HEK293 (cell line): ENCODE measurements at regions not wholly inside any gene's neighbourhood (a gene's known extent, or its start where the extent isn't known, plus 50 kb on each side); places are given as distances from the start of the nearest gene placed in this dataset.

Experiments used
- CTCF ChIA-PET: fragments of 350-600 bp; formaldehyde crosslinking; extraction: SDS; loops from one replicate; lab custom pipeline; 2021; ENCODE audit warnings: antibody characterized with exemption; lab: Yijun Ruan, JAX
- POLR2A ChIA-PET: fragments of 300-600 bp; formaldehyde crosslinking; extraction: SDS; loops from one replicate; lab custom pipeline; 2020; ENCODE audit warnings: antibody characterized with exemption, inconsistent platforms; lab: Yijun Ruan, JAX
- H3K27ac ChIP-seq: fragments of 200-500 bp; sonication (Bioruptor generic); 2 replicates; pipeline ENCODE4 v1.5.1; 2014; ENCODE audit warnings: low read depth, low read length, control low read depth, inconsistent platforms; ENCODE audit errors: extremely low read depth
- H3K36me3 ChIP-seq, 2 experiments: fragments of 200-500 bp in 1 of 2; sonication (Bioruptor generic) in 1 of 2; 1 replicate in 1 of 2; 2 replicates in 1 of 2; pipeline ENCODE4 v1.5.1; 2014 to 2017; ENCODE audit warnings: inconsistent platforms in 2 of 2, low read length in 2 of 2; ENCODE audit not compliant: control insufficient read depth in 2 of 2, insufficient read depth in 1 of 2
- H3K4me1 ChIP-seq: fragments of 200-500 bp; sonication (Bioruptor generic); 2 replicates; pipeline ENCODE4 v1.5.1; 2014; ENCODE audit warnings: mild to moderate bottlenecking, low read length, inconsistent platforms; ENCODE audit not compliant: control insufficient read depth, insufficient read depth
- H3K4me3 ChIP-seq: 2 replicates; pipeline ENCODE4 v1.5.1; 2011; ENCODE audit warnings: low read depth, mild to moderate bottlenecking, control low read depth, low read length, moderate library complexity
- H3K9me3 ChIP-seq: fragments of 200-500 bp; sonication (Bioruptor generic); 2 replicates; pipeline ENCODE4 v1.5.1; 2014; ENCODE audit warnings: low read depth, low read length, inconsistent platforms; ENCODE audit not compliant: control insufficient read depth, insufficient read depth
- GLI2 ChIP-seq: fragments of 450-650 bp; formaldehyde crosslinking; IDR thresholded peaks from 2 replicates; pipeline ENCODE4; 2017; ENCODE audit warnings: missing biosample characterization, missing genetic modification characterization, low read depth, borderline replicate concordance
- HOXA7 ChIP-seq: sonication (generic); formaldehyde crosslinking; IDR thresholded peaks from 2 replicates; pipeline ENCODE4 v1.8.1; 2022; ENCODE audit warnings: missing genetic modification reagents, borderline replicate concordance
- OSR2 ChIP-seq: fragments of 450-650 bp; formaldehyde crosslinking; IDR thresholded peaks from 2 replicates; pipeline ENCODE4 v1.5.1; 2016; ENCODE audit warnings: missing biosample characterization, missing genetic modification characterization
- SCRT2 ChIP-seq: fragments of 450-650 bp; formaldehyde crosslinking; IDR thresholded peaks from 2 replicates; pipeline ENCODE4 v1.5.1; 2016; ENCODE audit warnings: missing biosample characterization, missing genetic modification characterization
- SP3 ChIP-seq: fragments of 450-650 bp; formaldehyde crosslinking; IDR thresholded peaks from 2 replicates; pipeline ENCODE4 v1.5.1; 2016; ENCODE audit warnings: missing biosample characterization, missing genetic modification characterization
- ZBTB48 ChIP-seq: fragments of 450-650 bp; formaldehyde crosslinking; IDR thresholded peaks from 2 replicates; pipeline ENCODE4 v1.5.1; 2016; ENCODE audit warnings: missing biosample characterization, missing genetic modification characterization
- ZNF146 ChIP-seq: fragments of 450-650 bp; formaldehyde crosslinking; IDR thresholded peaks from 2 replicates; pipeline ENCODE4 v1.5.1; 2016; ENCODE audit warnings: missing biosample characterization, missing genetic modification characterization
- ZNF157 ChIP-seq: fragments of 450-650 bp; formaldehyde crosslinking; IDR thresholded peaks from 2 replicates; pipeline ENCODE4 v1.5.1; 2016; ENCODE audit warnings: missing biosample characterization, missing genetic modification characterization
- ZNF184 ChIP-seq: fragments of 450-650 bp; IDR thresholded peaks from 2 replicates; pipeline ENCODE4 v1.5.1; 2018; ENCODE audit warnings: missing biosample characterization, mild to moderate bottlenecking, missing genetic modification characterization
- ZNF473 ChIP-seq: fragments of 450-650 bp; formaldehyde crosslinking; IDR thresholded peaks from 2 replicates; pipeline ENCODE4 v1.5.1; 2017; ENCODE audit warnings: missing biosample characterization, missing genetic modification characterization
- ZNF529 ChIP-seq: fragments of 450-650 bp; formaldehyde crosslinking; IDR thresholded peaks from 2 replicates; pipeline ENCODE4 v1.5.1; 2017; ENCODE audit warnings: missing genetic modification characterization, missing biosample characterization; ENCODE audit not compliant: insufficient replicate concordance
- ZNF549 ChIP-seq: fragments of 450-650 bp; IDR thresholded peaks from 2 replicates; pipeline ENCODE4 v1.5.1; 2018; ENCODE audit warnings: missing biosample characterization, missing genetic modification characterization, mild to moderate bottlenecking, inconsistent platforms, moderate library complexity
- ZNF558 ChIP-seq: fragments of 450-650 bp; formaldehyde crosslinking; IDR thresholded peaks from 2 replicates; pipeline ENCODE4 v1.5.1; 2016; ENCODE audit warnings: missing biosample characterization, missing genetic modification characterization
- ZNF560 ChIP-seq: fragments of 450-650 bp; formaldehyde crosslinking; IDR thresholded peaks from 2 replicates; pipeline ENCODE4 v1.5.1; 2017; ENCODE audit warnings: missing biosample characterization, missing genetic modification characterization, borderline replicate concordance
- ZNF561 ChIP-seq: fragments of 450-650 bp; IDR thresholded peaks from 2 replicates; pipeline ENCODE4 v1.5.1; 2018; ENCODE audit warnings: missing biosample characterization, missing genetic modification characterization, borderline replicate concordance
- ZNF600 ChIP-seq: fragments of 450-650 bp; formaldehyde crosslinking; IDR thresholded peaks from 2 replicates; pipeline ENCODE4 v1.5.1; 2016; ENCODE audit warnings: missing biosample characterization, missing genetic modification characterization
- ZNF610 ChIP-seq: fragments of 450-650 bp; formaldehyde crosslinking; IDR thresholded peaks from 2 replicates; pipeline ENCODE4 v1.5.1; 2016; ENCODE audit warnings: missing biosample characterization, missing genetic modification characterization, borderline replicate concordance
- ZNF658 ChIP-seq: fragments of 450-650 bp; formaldehyde crosslinking; IDR thresholded peaks from 2 replicates; pipeline ENCODE4; 2016; ENCODE audit warnings: missing biosample characterization, missing genetic modification characterization
- ZNF791 ChIP-seq: fragments of 450-650 bp; formaldehyde crosslinking; IDR thresholded peaks from 2 replicates; pipeline ENCODE4 v1.5.1; 2016; ENCODE audit warnings: missing biosample characterization, missing genetic modification characterization
- ZNF792 ChIP-seq: fragments of 450-650 bp; formaldehyde crosslinking; IDR thresholded peaks from 2 replicates; pipeline ENCODE4 v1.5.1; 2016; ENCODE audit warnings: missing biosample characterization, missing genetic modification characterization
- ZNF843 ChIP-seq: fragments of 450-650 bp; formaldehyde crosslinking; IDR thresholded peaks from 2 replicates; pipeline ENCODE4 v1.5.1; 2016; ENCODE audit warnings: missing biosample characterization, missing genetic modification characterization
- ZSCAN30 ChIP-seq: fragments of 450-650 bp; IDR thresholded peaks from 2 replicates; pipeline ENCODE4 v1.5.1; 2018; ENCODE audit warnings: missing biosample characterization, mild to moderate bottlenecking, missing genetic modification characterization, moderate library complexity
- TF ChIP-seq, protein P1 (sequence below): fragments of 450-650 bp; IDR thresholded peaks from 2 replicates; pipeline ENCODE4 v1.5.1; 2018; ENCODE audit warnings: missing biosample characterization, mild to moderate bottlenecking, missing genetic modification characterization
- TF ChIP-seq, protein P2 (sequence below): fragments of 450-650 bp; formaldehyde crosslinking; IDR thresholded peaks from 2 replicates; pipeline ENCODE4 v1.5.1; 2017; ENCODE audit warnings: missing biosample characterization, missing genetic modification characterization
- TF ChIP-seq, protein P3 (sequence below): fragments of 450-650 bp; formaldehyde crosslinking; IDR thresholded peaks from 2 replicates; pipeline ENCODE4 v1.5.1; 2016; ENCODE audit warnings: missing biosample characterization, missing genetic modification characterization
- TF ChIP-seq, protein P4 (sequence below): fragments of 450-650 bp; formaldehyde crosslinking; IDR thresholded peaks from 2 replicates; pipeline ENCODE4 v1.5.1; 2016; ENCODE audit warnings: missing biosample characterization, missing genetic modification characterization
- TF ChIP-seq, protein P5 (sequence below): fragments of 450-650 bp; formaldehyde crosslinking; IDR thresholded peaks from 2 replicates; pipeline ENCODE4 v1.5.1; 2016; ENCODE audit warnings: missing biosample characterization, missing genetic modification characterization

DNA sequence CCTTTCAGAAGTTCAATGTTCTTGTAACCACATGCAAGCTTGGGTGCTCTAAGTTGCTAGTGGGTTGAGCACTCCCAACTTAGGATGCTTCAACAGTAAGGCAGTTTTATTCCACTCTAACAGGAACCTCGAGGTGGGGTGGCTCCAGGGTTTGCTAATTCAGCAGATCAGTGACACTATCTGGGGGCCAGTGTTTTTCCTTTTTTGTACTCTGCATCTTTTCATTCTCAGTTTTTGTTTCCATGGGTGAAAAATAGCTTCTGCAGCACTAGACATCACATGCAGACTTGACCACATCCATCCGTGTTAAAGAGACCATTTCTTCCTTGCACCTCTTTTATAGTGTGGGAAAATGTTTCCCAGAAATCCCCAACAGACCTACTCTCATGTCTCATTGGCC, 497.6 kb downstream of the STIM2 start (continued):
- no peak for TF ChIP-seq ZNF146 (tag by site-specific recombination)
- no peak for TF ChIP-seq ZNF558 (tag by site-specific recombination)
- no peak for TF ChIP-seq ZNF473 (tag by site-specific recombination)
- TF ChIP-seq GLI2 (tag by site-specific recombination), result no peak
- no peak for TF ChIP-seq SCRT2 (tag by site-specific recombination)
- TF ChIP-seq OSR2 (tag by site-specific recombination), result no peak

DNA sequence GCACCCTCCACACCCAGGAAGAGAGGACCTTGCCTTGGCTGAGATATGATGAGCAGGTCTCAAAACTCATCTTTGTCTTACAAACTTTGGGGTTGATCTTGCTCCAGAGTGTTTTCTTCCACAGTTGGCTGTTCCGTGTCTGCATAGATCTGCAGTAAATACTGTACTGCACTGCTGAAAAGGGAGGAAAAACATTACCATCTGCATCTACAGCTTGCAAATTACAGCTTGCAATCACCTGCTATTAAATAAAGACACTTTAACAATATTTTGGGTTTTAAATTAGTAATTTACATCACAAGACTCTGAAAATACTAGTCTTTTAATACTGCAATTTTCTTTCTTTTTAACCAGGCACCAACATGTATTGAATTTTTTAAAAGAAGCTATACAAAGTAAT, 499.5 kb downstream of the STIM2 start:
- CTCF ChIA-PET, result no interaction called here

DNA sequence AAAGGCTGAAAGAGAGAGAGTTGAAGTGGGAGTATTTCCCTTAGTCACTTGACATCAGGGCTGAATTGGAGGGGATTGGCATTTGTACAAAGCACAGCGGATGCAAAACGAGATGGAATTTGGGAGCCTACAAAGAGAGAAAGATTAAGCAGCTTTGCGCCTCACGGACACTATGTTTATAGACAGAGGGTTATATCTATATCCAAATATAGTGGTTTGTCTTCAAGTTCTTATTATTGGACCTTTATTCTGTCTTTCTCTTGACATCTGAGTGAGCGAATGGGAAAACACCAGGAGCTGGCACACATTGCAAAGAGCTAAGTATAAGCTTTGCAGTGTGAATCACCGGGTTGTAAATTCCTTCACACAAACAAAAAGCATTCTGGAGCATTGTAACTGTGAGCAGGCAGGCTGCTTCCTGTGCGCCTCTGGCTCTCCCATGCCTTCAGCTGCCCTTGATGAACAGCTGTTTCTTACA, 500.2 kb downstream of the STIM2 start:
- Histone ChIP-seq H3K27ac (no peak overlapping the region), H3K4me1 (no peaks in the 10 kb centered on the region), H3K4me3 (no peak overlapping the region), H3K9me3 (no peaks in the 10 kb centered on the region), H3K36me3 (no peaks in the 10 kb centered on the region)
- POLR2A ChIA-PET, result no interaction called here
- CTCF ChIA-PET, result no interaction called here
- no peak for TF ChIP-seq ZNF560
- TF ChIP-seq, protein P1, sequence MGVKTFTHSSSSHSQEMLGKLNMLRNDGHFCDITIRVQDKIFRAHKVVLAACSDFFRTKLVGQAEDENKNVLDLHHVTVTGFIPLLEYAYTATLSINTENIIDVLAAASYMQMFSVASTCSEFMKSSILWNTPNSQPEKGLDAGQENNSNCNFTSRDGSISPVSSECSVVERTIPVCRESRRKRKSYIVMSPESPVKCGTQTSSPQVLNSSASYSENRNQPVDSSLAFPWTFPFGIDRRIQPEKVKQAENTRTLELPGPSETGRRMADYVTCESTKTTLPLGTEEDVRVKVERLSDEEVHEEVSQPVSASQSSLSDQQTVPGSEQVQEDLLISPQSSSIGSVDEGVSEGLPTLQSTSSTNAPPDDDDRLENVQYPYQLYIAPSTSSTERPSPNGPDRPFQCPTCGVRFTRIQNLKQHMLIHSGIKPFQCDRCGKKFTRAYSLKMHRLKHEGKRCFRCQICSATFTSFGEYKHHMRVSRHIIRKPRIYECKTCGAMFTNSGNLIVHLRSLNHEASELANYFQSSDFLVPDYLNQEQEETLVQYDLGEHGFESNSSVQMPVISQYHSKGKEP (tag by site-specific recombination), result no peak
- TF ChIP-seq, protein P2, sequence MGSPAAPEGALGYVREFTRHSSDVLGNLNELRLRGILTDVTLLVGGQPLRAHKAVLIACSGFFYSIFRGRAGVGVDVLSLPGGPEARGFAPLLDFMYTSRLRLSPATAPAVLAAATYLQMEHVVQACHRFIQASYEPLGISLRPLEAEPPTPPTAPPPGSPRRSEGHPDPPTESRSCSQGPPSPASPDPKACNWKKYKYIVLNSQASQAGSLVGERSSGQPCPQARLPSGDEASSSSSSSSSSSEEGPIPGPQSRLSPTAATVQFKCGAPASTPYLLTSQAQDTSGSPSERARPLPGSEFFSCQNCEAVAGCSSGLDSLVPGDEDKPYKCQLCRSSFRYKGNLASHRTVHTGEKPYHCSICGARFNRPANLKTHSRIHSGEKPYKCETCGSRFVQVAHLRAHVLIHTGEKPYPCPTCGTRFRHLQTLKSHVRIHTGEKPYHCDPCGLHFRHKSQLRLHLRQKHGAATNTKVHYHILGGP (tag by site-specific recombination), result no peak
- TF ChIP-seq ZNF843 (tag by site-specific recombination), result no peak
- no peak for TF ChIP-seq ZNF658 (tag by site-specific recombination)
- no peak for TF ChIP-seq ZNF549 (tag by site-specific recombination)
- TF ChIP-seq ZNF529, result no peak
- no peak for TF ChIP-seq ZNF791 (tag by site-specific recombination)
- no peak for TF ChIP-seq SP3 (tag by site-specific recombination)
- no peak for TF ChIP-seq ZNF184 (tag by site-specific recombination)
- TF ChIP-seq ZNF610 (tag by site-specific recombination), result no peak
- no peak for TF ChIP-seq ZNF600 (tag by site-specific recombination)
- no peak for TF ChIP-seq HOXA7 (CRISPR knock-in tag)
- no peak for TF ChIP-seq ZBTB48 (tag by site-specific recombination)
- TF ChIP-seq, protein P3, sequence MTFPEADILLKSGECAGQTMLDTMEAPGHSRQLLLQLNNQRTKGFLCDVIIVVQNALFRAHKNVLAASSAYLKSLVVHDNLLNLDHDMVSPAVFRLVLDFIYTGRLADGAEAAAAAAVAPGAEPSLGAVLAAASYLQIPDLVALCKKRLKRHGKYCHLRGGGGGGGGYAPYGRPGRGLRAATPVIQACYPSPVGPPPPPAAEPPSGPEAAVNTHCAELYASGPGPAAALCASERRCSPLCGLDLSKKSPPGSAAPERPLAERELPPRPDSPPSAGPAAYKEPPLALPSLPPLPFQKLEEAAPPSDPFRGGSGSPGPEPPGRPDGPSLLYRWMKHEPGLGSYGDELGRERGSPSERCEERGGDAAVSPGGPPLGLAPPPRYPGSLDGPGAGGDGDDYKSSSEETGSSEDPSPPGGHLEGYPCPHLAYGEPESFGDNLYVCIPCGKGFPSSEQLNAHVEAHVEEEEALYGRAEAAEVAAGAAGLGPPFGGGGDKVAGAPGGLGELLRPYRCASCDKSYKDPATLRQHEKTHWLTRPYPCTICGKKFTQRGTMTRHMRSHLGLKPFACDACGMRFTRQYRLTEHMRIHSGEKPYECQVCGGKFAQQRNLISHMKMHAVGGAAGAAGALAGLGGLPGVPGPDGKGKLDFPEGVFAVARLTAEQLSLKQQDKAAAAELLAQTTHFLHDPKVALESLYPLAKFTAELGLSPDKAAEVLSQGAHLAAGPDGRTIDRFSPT (tag by site-specific recombination), result no peak

More for the DNA sequence above, 499.5 kb downstream of the STIM2 start:
- no peak overlapping the region for H3K4me3 ChIP-seq
- TF ChIP-seq, protein P4, sequence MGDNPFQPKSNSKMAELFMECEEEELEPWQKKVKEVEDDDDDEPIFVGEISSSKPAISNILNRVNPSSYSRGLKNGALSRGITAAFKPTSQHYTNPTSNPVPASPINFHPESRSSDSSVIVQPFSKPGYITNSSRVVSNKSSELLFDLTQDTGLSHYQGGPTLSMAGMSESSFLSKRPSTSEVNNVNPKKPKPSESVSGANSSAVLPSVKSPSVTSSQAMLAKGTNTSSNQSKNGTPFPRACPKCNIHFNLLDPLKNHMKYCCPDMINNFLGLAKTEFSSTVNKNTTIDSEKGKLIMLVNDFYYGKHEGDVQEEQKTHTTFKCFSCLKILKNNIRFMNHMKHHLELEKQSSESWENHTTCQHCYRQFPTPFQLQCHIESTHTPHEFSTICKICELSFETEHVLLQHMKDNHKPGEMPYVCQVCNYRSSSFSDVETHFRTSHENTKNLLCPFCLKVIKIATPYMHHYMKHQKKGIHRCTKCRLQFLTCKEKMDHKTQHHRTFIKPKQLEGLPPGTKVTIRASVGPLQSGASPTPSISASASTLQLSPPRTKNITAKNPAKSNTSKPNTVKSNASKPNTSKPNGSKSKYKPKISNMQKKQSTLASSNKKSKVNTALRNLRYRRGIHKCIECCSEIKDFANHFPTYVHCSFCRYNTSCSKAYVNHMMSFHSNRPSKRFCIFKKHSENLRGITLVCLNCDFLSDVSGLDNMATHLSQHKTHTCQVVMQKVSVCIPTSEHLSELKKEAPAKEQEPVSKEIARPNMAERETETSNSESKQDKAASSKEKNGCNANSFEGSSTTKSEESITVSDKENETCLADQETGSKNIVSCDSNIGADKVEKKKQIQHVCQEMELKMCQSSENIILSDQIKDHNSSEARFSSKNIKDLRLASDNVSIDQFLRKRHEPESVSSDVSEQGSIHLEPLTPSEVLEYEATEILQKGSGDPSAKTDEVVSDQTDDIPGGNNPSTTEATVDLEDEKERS (tag by site-specific recombination), result no peak
- TF ChIP-seq ZSCAN30 (no peak), ZNF561 (no peak), ZNF792 (tag by site-specific recombination) (no peak), ZNF157 (tag by site-specific recombination) (no peak)
- TF ChIP-seq, protein P5, sequence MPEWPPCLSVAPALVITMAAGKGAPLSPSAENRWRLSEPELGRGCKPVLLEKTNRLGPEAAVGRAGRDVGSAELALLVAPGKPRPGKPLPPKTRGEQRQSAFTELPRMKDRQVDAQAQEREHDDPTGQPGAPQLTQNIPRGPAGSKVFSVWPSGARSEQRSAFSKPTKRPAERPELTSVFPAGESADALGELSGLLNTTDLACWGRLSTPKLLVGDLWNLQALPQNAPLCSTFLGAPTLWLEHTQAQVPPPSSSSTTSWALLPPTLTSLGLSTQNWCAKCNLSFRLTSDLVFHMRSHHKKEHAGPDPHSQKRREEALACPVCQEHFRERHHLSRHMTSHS, result no peak
- no peak overlapping the region for H3K27ac ChIP-seq
- no peaks in the 10 kb centered on the region for H3K4me1 ChIP-seq
- H3K9me3 ChIP-seq, result no peaks in the 10 kb centered on the region
- POLR2A ChIA-PET, result no interaction called here
- H3K36me3 ChIP-seq, result no peaks in the 10 kb centered on the region
